Natural killer cell (primary cell): ENCODE measurements at regions not wholly inside any gene's neighbourhood (a gene's known extent, or its start where the extent isn't known, plus 50 kb on each side); places are given as distances from the start of the nearest gene placed in this dataset.
A peak's percentile ranks its signal among the peaks of the same experiment; 100 is the strongest.

Experiments
- ATAC-seq, 3 donors: fragments of 150-1000 bp in 2 of 3; fragments of 200-7000 bp in 1 of 3; cut with Tn5 transposase; 1 replicate in 1 of 3; 2 replicates in 2 of 3; pipeline ENCODE4 v1.10.0; 2021; ENCODE audit warnings: mild to moderate bottlenecking in 2 of 3, moderate library complexity in 2 of 3
- DNase-seq, 2 donors: peaks; one replicate each; pipeline versions ENCODE4 v3.0.0 to v3.0.0-alpha.2; 2013 to 2021; ENCODE audit warnings: mixed read lengths in 1 of 2
- H3K27ac ChIP-seq: one replicate; pipeline ENCODE4 v1.5.1; 2013; ENCODE audit warnings: mild to moderate bottlenecking, low read length
- H3K27me3 ChIP-seq: one replicate; pipeline ENCODE4 v1.6.1; 2013; ENCODE audit warnings: low read length; ENCODE audit not compliant: control insufficient read depth, insufficient read depth
- H3K36me3 ChIP-seq: one replicate; pipeline ENCODE4 v1.6.1; 2013; ENCODE audit warnings: low read length; ENCODE audit not compliant: control insufficient read depth, insufficient read depth
- H3K4me1 ChIP-seq: one replicate; pipeline ENCODE4 v1.6.1; 2013; ENCODE audit warnings: low read length; ENCODE audit not compliant: control insufficient read depth, insufficient read depth
- H3K4me3 ChIP-seq: one replicate; pipeline ENCODE4 v1.5.1; 2013; ENCODE audit warnings: low read length
- H3K9me3 ChIP-seq: one replicate; pipeline ENCODE4 v1.6.1; 2013; ENCODE audit warnings: low read length; ENCODE audit not compliant: control insufficient read depth, insufficient read depth
- H3K27ac Mint-ChIP-seq, 2 donors: one replicate each; pipeline ENCODE4 v1.8.0; 2022; ENCODE audit warnings: mild to moderate bottlenecking in 2 of 2, mixed read lengths in 2 of 2, moderate library complexity in 1 of 2
- H3K27me3 Mint-ChIP-seq, 2 donors: one replicate each; pipeline ENCODE4 v1.8.0; 2022; ENCODE audit warnings: low read depth in 2 of 2, mixed read lengths in 2 of 2
- H3K36me3 Mint-ChIP-seq: one replicate; pipeline ENCODE4 v1.8.0; 2022; ENCODE audit warnings: mixed read lengths
- H3K4me1 Mint-ChIP-seq, 2 donors: one replicate each; pipeline ENCODE4 v1.8.0; 2022; ENCODE audit warnings: mixed read lengths in 2 of 2
- H3K4me3 Mint-ChIP-seq: one replicate; pipeline ENCODE4 v1.8.0; 2022; ENCODE audit warnings: mild to moderate bottlenecking, moderate library complexity, mixed read lengths
- H3K9me3 Mint-ChIP-seq, 2 donors: one replicate each; pipeline ENCODE4 v1.8.0; 2022; ENCODE audit warnings: mixed read lengths in 2 of 2
- WGBS: methylation state at CpG from one replicate; pipeline ENCODE4 v1.1.7; 2013; ENCODE audit warnings: missing lambda C conversion rate; ENCODE audit not compliant: insufficient coverage; 5-methylcytosine and 5-hydroxymethylcytosine counted together
- intact Hi-C: fragments of 100-400 bp; cut with micrococcal nuclease; formaldehyde crosslinking; loops from one replicate; pipeline ENCODE4 v1.14.2; 2022
- TF ChIP-seq, protein P1 (sequence below): fragments of 200-600 bp; IDR thresholded peaks from one replicate; pipeline ENCODE4 v1.8.0; 2022; ENCODE audit warnings: antibody characterized with exemption

GRCh38 chr17:77419095-77419494, 278.3 kb downstream of the SEC14L1 start:
- Histone ChIP-seq H3K4me3 (no peak overlapping the region), H3K36me3 (peaks cover 16% of the 10 kb centered on the region), H3K4me1 (peaks cover 58% of the 10 kb centered on the region), H3K9me3 (no peaks in the 10 kb centered on the region), H3K27ac (no peak overlapping the region), H3K27me3 (no peaks in the 10 kb centered on the region)
- DNase-seq (no peak), ATAC-seq (no peak)
- WGBS = 79% methylated on average over 17 of the region's 17 CpGs
- H3K4me1 Mint-ChIP-seq = peaks cover 30 to 39% of the 10 kb centered on the region in 2 donors
- intact Hi-C loops = no loop called here
- H3K27ac Mint-ChIP-seq = no peak overlapping the region
- no peak overlapping the region for H3K4me3 Mint-ChIP-seq
- H3K9me3 Mint-ChIP-seq = no peaks in the 10 kb centered on the region
- TF ChIP-seq, protein P1, sequence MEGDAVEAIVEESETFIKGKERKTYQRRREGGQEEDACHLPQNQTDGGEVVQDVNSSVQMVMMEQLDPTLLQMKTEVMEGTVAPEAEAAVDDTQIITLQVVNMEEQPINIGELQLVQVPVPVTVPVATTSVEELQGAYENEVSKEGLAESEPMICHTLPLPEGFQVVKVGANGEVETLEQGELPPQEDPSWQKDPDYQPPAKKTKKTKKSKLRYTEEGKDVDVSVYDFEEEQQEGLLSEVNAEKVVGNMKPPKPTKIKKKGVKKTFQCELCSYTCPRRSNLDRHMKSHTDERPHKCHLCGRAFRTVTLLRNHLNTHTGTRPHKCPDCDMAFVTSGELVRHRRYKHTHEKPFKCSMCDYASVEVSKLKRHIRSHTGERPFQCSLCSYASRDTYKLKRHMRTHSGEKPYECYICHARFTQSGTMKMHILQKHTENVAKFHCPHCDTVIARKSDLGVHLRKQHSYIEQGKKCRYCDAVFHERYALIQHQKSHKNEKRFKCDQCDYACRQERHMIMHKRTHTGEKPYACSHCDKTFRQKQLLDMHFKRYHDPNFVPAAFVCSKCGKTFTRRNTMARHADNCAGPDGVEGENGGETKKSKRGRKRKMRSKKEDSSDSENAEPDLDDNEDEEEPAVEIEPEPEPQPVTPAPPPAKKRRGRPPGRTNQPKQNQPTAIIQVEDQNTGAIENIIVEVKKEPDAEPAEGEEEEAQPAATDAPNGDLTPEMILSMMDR = no peak
- no peaks in the 10 kb centered on the region for H3K27me3 Mint-ChIP-seq
- H3K36me3 Mint-ChIP-seq = no peaks in the 10 kb centered on the region

DNA sequence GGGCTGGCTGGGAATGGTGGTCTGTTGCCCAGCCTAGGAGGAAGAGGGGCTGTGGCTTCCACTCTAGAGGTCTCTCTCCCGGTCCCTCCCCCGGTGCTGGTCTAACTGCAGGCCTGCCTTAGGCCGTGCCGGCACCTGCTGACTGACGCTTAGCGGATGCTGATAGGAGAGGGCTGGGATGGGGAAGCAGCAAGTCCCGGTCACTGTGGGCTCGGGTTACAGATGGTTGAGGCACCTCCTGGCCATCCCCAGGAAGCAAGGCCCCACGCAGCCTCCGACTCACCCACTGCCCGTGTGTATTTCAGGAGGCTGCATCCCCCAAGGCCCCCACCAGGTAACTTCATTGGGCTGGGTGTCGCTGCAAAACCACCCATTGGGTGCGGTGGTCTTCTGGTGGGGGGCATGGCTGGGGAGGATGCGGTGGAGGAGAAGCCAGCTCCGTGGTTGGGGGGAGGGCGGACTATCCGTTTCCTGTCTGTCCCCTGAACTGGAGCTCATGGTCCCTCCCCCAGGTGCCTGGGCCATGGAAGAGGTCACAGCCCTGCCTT, 278.9 kb downstream of the SEC14L1 start:
- WGBS = 66% methylated on average over 17 of the region's 17 CpGs
- Mint-ChIP-seq H3K4me1 (peaks cover 30 to 39% of the 10 kb centered on the region in 2 donors), H3K36me3 (no peaks in the 10 kb centered on the region), H3K27ac (no peak overlapping the region), H3K27me3 (no peaks in the 10 kb centered on the region), H3K9me3 (no peaks in the 10 kb centered on the region), H3K4me3 (no peak overlapping the region)
- Histone ChIP-seq H3K36me3 (peaks cover 16% of the 10 kb centered on the region), H3K27ac (no peak overlapping the region), H3K9me3 (no peaks in the 10 kb centered on the region), H3K4me3 (no peak overlapping the region), H3K27me3 (no peaks in the 10 kb centered on the region), H3K4me1 (peaks cover 63% of the 10 kb centered on the region)
- peak in 1 of 2 donors; percentile 27 for DNase-seq
- peak in 1 of 3 donors; percentile 20 for ATAC-seq
- intact Hi-C loops = no loop called here
- TF ChIP-seq, protein P1 = no peak

- peaks cover 16% of the 10 kb centered on the region for H3K36me3 ChIP-seq
- WGBS = 83% methylated on average over 14 of the region's 14 CpGs
- H3K4me3 ChIP-seq = no peak overlapping the region
- peak overlapping the region; percentile 10 for H3K27ac ChIP-seq
- no peaks in the 10 kb centered on the region for H3K27me3 ChIP-seq
- TF ChIP-seq, protein P1 = no peak
- DNase-seq (peak in 1 of 2 donors; percentile 15), ATAC-seq (no peak)
- no peaks in the 10 kb centered on the region for H3K9me3 ChIP-seq
- intact Hi-C loops = no loop called here
- peaks cover 70% of the 10 kb centered on the region for H3K4me1 ChIP-seq
- Mint-ChIP-seq H3K27me3 (no peaks in the 10 kb centered on the region), H3K4me1 (peaks cover 30 to 39% of the 10 kb centered on the region in 2 donors), H3K9me3 (no peaks in the 10 kb centered on the region), H3K36me3 (no peaks in the 10 kb centered on the region), H3K27ac (peak overlapping the region; percentile 38 to 65), H3K4me3 (peak overlapping the region; percentile 58)
These were observed 279.5 kb downstream of the SEC14L1 start for GRCh38 chr17:77420095-77420803.
